Lower leg skin (tissue), 3 donors: ENCODE measurements at regions not wholly inside any gene's neighbourhood (a gene's known extent, or its start where the extent isn't known, plus 50 kb on each side); places are given as distances from the start of the nearest gene placed in this dataset.
"Not testable (repeated sequence)": the region's sequence is repeated elsewhere in the genome, so short reads cannot be mapped to it uniquely, and the experiment has no call there.

Experiments
- POLR2A ChIP-seq, 2 donors: fragments of 450-650 bp; IDR thresholded peaks; one replicate each; pipeline ENCODE4 v1.6.1; 2016 to 2017; ENCODE audit warnings: antibody characterized with exemption in 2 of 2, mild to moderate bottlenecking in 1 of 2, moderate library complexity in 1 of 2
- TF ChIP-seq, protein P1 (sequence below), 3 donors: fragments of 450-650 bp; IDR thresholded peaks; one replicate each; pipeline ENCODE4 v1.5.1; 2016; ENCODE audit warnings: antibody characterized with exemption in 3 of 3, mild to moderate bottlenecking in 3 of 3, moderate library complexity in 2 of 3

DNA sequence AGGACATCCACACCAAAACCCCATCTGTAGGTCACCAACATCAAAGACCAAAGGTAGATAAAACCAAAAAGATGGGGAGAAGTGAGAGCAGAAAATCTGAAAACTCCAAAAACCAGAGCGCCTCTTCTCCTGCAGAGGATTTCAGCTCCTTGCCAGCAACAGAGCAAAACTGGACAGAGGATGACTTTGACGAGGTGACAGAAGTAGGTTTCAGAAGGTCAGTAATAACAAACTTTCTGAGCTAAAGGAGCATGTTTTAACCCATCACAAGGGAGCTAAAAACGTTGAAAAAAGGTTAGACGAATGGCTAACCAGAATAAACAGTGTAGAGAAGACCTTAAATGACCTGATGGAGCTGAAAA is 142.9 kb upstream of the FBXL7 start:
- TF ChIP-seq, protein P1, sequence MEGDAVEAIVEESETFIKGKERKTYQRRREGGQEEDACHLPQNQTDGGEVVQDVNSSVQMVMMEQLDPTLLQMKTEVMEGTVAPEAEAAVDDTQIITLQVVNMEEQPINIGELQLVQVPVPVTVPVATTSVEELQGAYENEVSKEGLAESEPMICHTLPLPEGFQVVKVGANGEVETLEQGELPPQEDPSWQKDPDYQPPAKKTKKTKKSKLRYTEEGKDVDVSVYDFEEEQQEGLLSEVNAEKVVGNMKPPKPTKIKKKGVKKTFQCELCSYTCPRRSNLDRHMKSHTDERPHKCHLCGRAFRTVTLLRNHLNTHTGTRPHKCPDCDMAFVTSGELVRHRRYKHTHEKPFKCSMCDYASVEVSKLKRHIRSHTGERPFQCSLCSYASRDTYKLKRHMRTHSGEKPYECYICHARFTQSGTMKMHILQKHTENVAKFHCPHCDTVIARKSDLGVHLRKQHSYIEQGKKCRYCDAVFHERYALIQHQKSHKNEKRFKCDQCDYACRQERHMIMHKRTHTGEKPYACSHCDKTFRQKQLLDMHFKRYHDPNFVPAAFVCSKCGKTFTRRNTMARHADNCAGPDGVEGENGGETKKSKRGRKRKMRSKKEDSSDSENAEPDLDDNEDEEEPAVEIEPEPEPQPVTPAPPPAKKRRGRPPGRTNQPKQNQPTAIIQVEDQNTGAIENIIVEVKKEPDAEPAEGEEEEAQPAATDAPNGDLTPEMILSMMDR (IDR thresholded peaks at IDR 0.05), result not testable (repeated sequence)
- TF ChIP-seq POLR2A (IDR thresholded peaks at IDR 0.05), result not testable (repeated sequence)
